Activated naive CD8-positive, alpha-beta T cell treated with anti-CD3 and anti-CD28 coated beads, Interleukin-2, amount 10 ng/mL, durations not matched to agents 7 days and 5 days (primary cell): ENCODE measurements at regions not wholly inside any gene's neighbourhood (a gene's known extent, or its start where the extent isn't known, plus 50 kb on each side); places are given as distances from the start of the nearest gene placed in this dataset.
"Not testable (repeated sequence)": the region's sequence is repeated elsewhere in the genome, so short reads cannot be mapped to it uniquely, and the experiment has no call there.

Experiments
- ATAC-seq: fragments of 150-1000 bp; cut with Tn5 transposase; one replicate; pipeline ENCODE4 v1.10.0; 2021; ENCODE audit warnings: low read depth, moderate library complexity
- POLR2A ChIA-PET: fragments of 350-600 bp; sonication (Branson Sonifier 250); formaldehyde crosslinking; loops from one replicate; lab custom pipeline; 2021; ENCODE audit warnings: antibody characterized with exemption; lab: Charles Lee
- DNase-seq: peaks from one replicate; pipeline ENCODE4 v3.0.0; 2021
- H3K27ac Mint-ChIP-seq: one replicate; pipeline ENCODE4 v1.8.0; 2022; ENCODE audit warnings: mild to moderate bottlenecking, mixed read lengths
- H3K27me3 Mint-ChIP-seq: one replicate; pipeline ENCODE4 v1.8.0; 2022; ENCODE audit warnings: mild to moderate bottlenecking, moderate library complexity, mixed read lengths
- H3K36me3 Mint-ChIP-seq: one replicate; pipeline ENCODE4 v1.8.0; 2021; ENCODE audit warnings: mild to moderate bottlenecking, mixed read lengths
- H3K4me1 Mint-ChIP-seq: one replicate; pipeline ENCODE4 v1.8.0; 2021; ENCODE audit warnings: mixed read lengths
- H3K4me3 Mint-ChIP-seq: one replicate; pipeline ENCODE4 v1.8.0; 2022; ENCODE audit warnings: mild to moderate bottlenecking, moderate library complexity, mixed read lengths
- H3K9me3 Mint-ChIP-seq: one replicate; pipeline ENCODE4 v1.8.0; 2021; ENCODE audit warnings: mixed read lengths

GRCh38 chr4:27974339-27974738 is 1113.7 kb downstream of the STIM2 start:
- H3K36me3 Mint-ChIP-seq = no peaks in the 10 kb centered on the region
- no peaks in the 10 kb centered on the region for H3K4me1 Mint-ChIP-seq
- ATAC-seq = no peak
- no peak overlapping the region for H3K4me3 Mint-ChIP-seq
- POLR2A ChIA-PET = no interaction called here
- DNase-seq = no peak
- H3K27me3 Mint-ChIP-seq = no peaks in the 10 kb centered on the region
- H3K9me3 Mint-ChIP-seq = peaks cover 8% of the 10 kb centered on the region
- H3K27ac Mint-ChIP-seq = no peak overlapping the region

- peaks cover 11% of the 10 kb centered on the region for H3K9me3 Mint-ChIP-seq
- ATAC-seq, H3K4me3 Mint-ChIP-seq, POLR2A ChIA-PET, H3K27me3 Mint-ChIP-seq, H3K27ac Mint-ChIP-seq, H3K36me3 Mint-ChIP-seq, H3K4me1 Mint-ChIP-seq, DNase-seq: not testable (repeated sequence)
Measured at GRCh38 chr4:27974881-27975280, 1114.2 kb downstream of the STIM2 start.

GRCh38 chr4:27978427-27979109 is 1117.9 kb downstream of the STIM2 start:
- ATAC-seq, H3K27me3 Mint-ChIP-seq, H3K4me3 Mint-ChIP-seq, H3K36me3 Mint-ChIP-seq, POLR2A ChIA-PET, DNase-seq, H3K4me1 Mint-ChIP-seq, H3K27ac Mint-ChIP-seq: not testable (repeated sequence)
- peaks cover 16% of the 10 kb centered on the region for H3K9me3 Mint-ChIP-seq

- Mint-ChIP-seq H3K27me3 (no peaks in the 10 kb centered on the region), H3K27ac (no peak overlapping the region), H3K36me3 (no peaks in the 10 kb centered on the region), H3K4me1 (no peaks in the 10 kb centered on the region), H3K4me3 (no peak overlapping the region), H3K9me3 (peaks cover 4% of the 10 kb centered on the region)
- POLR2A ChIA-PET = no interaction called here
- ATAC-seq = no peak
- DNase-seq = no peak
Measured at GRCh38 chr4:27985522-27985921, 1124.9 kb downstream of the STIM2 start.

- H3K27ac Mint-ChIP-seq = no peak overlapping the region
- POLR2A ChIA-PET = no interaction called here
- H3K4me1 Mint-ChIP-seq = no peaks in the 10 kb centered on the region
- DNase-seq (no peak), ATAC-seq (no peak)
- H3K4me3 Mint-ChIP-seq = no peak overlapping the region
- H3K36me3 Mint-ChIP-seq = no peaks in the 10 kb centered on the region
- peaks cover 1% of the 10 kb centered on the region for H3K9me3 Mint-ChIP-seq
- no peaks in the 10 kb centered on the region for H3K27me3 Mint-ChIP-seq
Measured at GRCh38 chr4:27986476-27986875, 1125.8 kb downstream of the STIM2 start.

- no peaks in the 10 kb centered on the region for H3K4me1 Mint-ChIP-seq
- no peak for ATAC-seq
- DNase-seq = no peak
- POLR2A ChIA-PET = no interaction called here
- no peaks in the 10 kb centered on the region for H3K36me3 Mint-ChIP-seq
- H3K27me3 Mint-ChIP-seq = no peaks in the 10 kb centered on the region
- no peak overlapping the region for H3K27ac Mint-ChIP-seq
- peaks cover 1% of the 10 kb centered on the region for H3K9me3 Mint-ChIP-seq
- no peak overlapping the region for H3K4me3 Mint-ChIP-seq
Measured at GRCh38 chr4:28001698-28002097, 1141.1 kb downstream of the STIM2 start.

GRCh38 chr4:28004520-28004919 is 1143.9 kb downstream of the STIM2 start:
- H3K4me3 Mint-ChIP-seq = no peak overlapping the region

GRCh38 chr4:28006021-28006420 is 1145.4 kb downstream of the STIM2 start:
- Mint-ChIP-seq H3K27me3 (no peaks in the 10 kb centered on the region), H3K36me3 (no peaks in the 10 kb centered on the region), H3K4me1 (no peaks in the 10 kb centered on the region), H3K9me3 (peaks cover 1% of the 10 kb centered on the region), H3K27ac (no peak overlapping the region), H3K4me3 (no peak overlapping the region)
- POLR2A ChIA-PET = no interaction called here
- ATAC-seq (no peak), DNase-seq (no peak)

More at GRCh38 chr4:28004520-28004919, 1143.9 kb downstream of the STIM2 start:
- no peaks in the 10 kb centered on the region for H3K27me3 Mint-ChIP-seq
- no peak overlapping the region for H3K27ac Mint-ChIP-seq
- H3K9me3 Mint-ChIP-seq = peaks cover 1% of the 10 kb centered on the region
- H3K36me3 Mint-ChIP-seq = no peaks in the 10 kb centered on the region
- no peaks in the 10 kb centered on the region for H3K4me1 Mint-ChIP-seq
- DNase-seq (no peak), ATAC-seq (no peak)
- POLR2A ChIA-PET = no interaction called here

GRCh38 chr4:28007693-28008092 is 1147.1 kb downstream of the STIM2 start:
- ATAC-seq (no peak), DNase-seq (no peak)
- Mint-ChIP-seq H3K27ac (no peak overlapping the region), H3K9me3 (peaks cover under 1% of the 10 kb centered on the region), H3K4me1 (no peaks in the 10 kb centered on the region), H3K27me3 (no peaks in the 10 kb centered on the region), H3K4me3 (no peak overlapping the region), H3K36me3 (no peaks in the 10 kb centered on the region)
- POLR2A ChIA-PET = no interaction called here

GRCh38 chr4:28009541-28009940 is 1148.9 kb downstream of the STIM2 start:
- Mint-ChIP-seq H3K27me3 (no peaks in the 10 kb centered on the region), H3K27ac (no peak overlapping the region), H3K36me3 (no peaks in the 10 kb centered on the region), H3K4me1 (no peaks in the 10 kb centered on the region), H3K9me3 (no peaks in the 10 kb centered on the region), H3K4me3 (no peak overlapping the region)
- ATAC-seq = no peak
- DNase-seq = no peak
- POLR2A ChIA-PET = no interaction called here

GRCh38 chr4:28010577-28011240 is 1150.1 kb downstream of the STIM2 start:
- no peaks in the 10 kb centered on the region for H3K27me3 Mint-ChIP-seq
- H3K9me3 Mint-ChIP-seq = no peaks in the 10 kb centered on the region
- no peaks in the 10 kb centered on the region for H3K36me3 Mint-ChIP-seq
- H3K27ac Mint-ChIP-seq = no peak overlapping the region
- POLR2A ChIA-PET = no interaction called here
- H3K4me3 Mint-ChIP-seq = no peak overlapping the region
- no peaks in the 10 kb centered on the region for H3K4me1 Mint-ChIP-seq
- DNase-seq (no peak), ATAC-seq (no peak)

- H3K36me3 Mint-ChIP-seq = no peaks in the 10 kb centered on the region
- H3K27ac Mint-ChIP-seq = no peak overlapping the region
- H3K27me3 Mint-ChIP-seq = no peaks in the 10 kb centered on the region
- POLR2A ChIA-PET = no interaction called here
- no peak for DNase-seq
- H3K4me3 Mint-ChIP-seq = no peak overlapping the region
- H3K9me3 Mint-ChIP-seq = peaks cover 2% of the 10 kb centered on the region
- ATAC-seq = no peak
- H3K4me1 Mint-ChIP-seq = no peaks in the 10 kb centered on the region
Measured at GRCh38 chr4:28014469-28014868, 1153.8 kb downstream of the STIM2 start.

GRCh38 chr4:28015996-28016395 is 1155.4 kb downstream of the STIM2 start:
- DNase-seq (no peak), ATAC-seq (no peak)
- Mint-ChIP-seq H3K36me3 (no peaks in the 10 kb centered on the region), H3K27ac (no peak overlapping the region), H3K4me1 (no peaks in the 10 kb centered on the region), H3K4me3 (no peak overlapping the region), H3K9me3 (peaks cover 2% of the 10 kb centered on the region), H3K27me3 (no peaks in the 10 kb centered on the region)
- POLR2A ChIA-PET = no interaction called here

GRCh38 chr4:28038253-28038652 is 1177.6 kb downstream of the STIM2 start:
- H3K27me3 Mint-ChIP-seq, H3K36me3 Mint-ChIP-seq, POLR2A ChIA-PET: not testable (repeated sequence)

More at GRCh38 chr4:28038253-28038652, 1177.6 kb downstream of the STIM2 start:
- DNase-seq, H3K4me1 Mint-ChIP-seq, ATAC-seq, H3K27ac Mint-ChIP-seq, H3K4me3 Mint-ChIP-seq: not testable (repeated sequence)
- peaks cover 15% of the 10 kb centered on the region for H3K9me3 Mint-ChIP-seq
